DOHH2 (cell line): ENCODE measurements at regions not wholly inside any gene's neighbourhood (a gene's known extent, or its start where the extent isn't known, plus 50 kb on each side); places are given as distances from the start of the nearest gene placed in this dataset.

Experiments
- H3F3A ChIP-seq: fragments of 200-600 bp; sonication (generic), shearing (Covaris generic); 2 replicates; pipeline ENCODE4 v1.6.0; 2016; ENCODE audit warnings: antibody characterized with exemption, mild to moderate bottlenecking; ENCODE audit not compliant: control insufficient read depth, insufficient read depth
- H3K27ac ChIP-seq: fragments of 200-600 bp; sonication (generic); 2 replicates; pipeline ENCODE4 v1.5.1; 2014; ENCODE audit warnings: low read depth, mild to moderate bottlenecking, low read length, moderate library complexity
- H3K27me3 ChIP-seq: fragments of 200-600 bp; sonication (generic); 2 replicates; pipeline ENCODE4 v1.6.1; 2014; ENCODE audit warnings: mild to moderate bottlenecking, low read length, mixed read lengths; ENCODE audit not compliant: control insufficient read depth
- H3K36me3 ChIP-seq: fragments of 200-600 bp; sonication (generic); 2 replicates; pipeline ENCODE4 v1.6.1; 2014; ENCODE audit warnings: mild to moderate bottlenecking, low read length, moderate library complexity, mixed read lengths; ENCODE audit not compliant: control insufficient read depth
- H3K4me1 ChIP-seq: fragments of 200-600 bp; sonication (generic); 2 replicates; pipeline ENCODE4 v1.6.1; 2014; ENCODE audit warnings: mild to moderate bottlenecking, low read length, mixed read lengths; ENCODE audit not compliant: control insufficient read depth
- H3K4me2 ChIP-seq: fragments of 200-600 bp; sonication (generic); 2 replicates; pipeline ENCODE4 v1.6.0; 2014; ENCODE audit warnings: mild to moderate bottlenecking, low read length, moderate library complexity
- H3K4me3 ChIP-seq: fragments of 200-600 bp; sonication (generic); 2 replicates; pipeline ENCODE4 v1.5.1; 2014; ENCODE audit warnings: mild to moderate bottlenecking, low read length, mixed read lengths
- H3K79me2 ChIP-seq: fragments of 200-600 bp; sonication (generic); 2 replicates; pipeline ENCODE4 v1.6.1; 2014; ENCODE audit warnings: mild to moderate bottlenecking, low read length, mixed read lengths; ENCODE audit not compliant: control insufficient read depth
- H3K9me2 ChIP-seq: fragments of 200-600 bp; sonication (generic); replicated peaks from 2 replicates; pipeline ENCODE4 v1.6.1; 2014; ENCODE audit warnings: mild to moderate bottlenecking, low read length, mixed read lengths; ENCODE audit not compliant: control insufficient read depth
- H3K9me3 ChIP-seq: fragments of 200-600 bp; sonication (generic); 2 replicates; pipeline ENCODE4 v1.6.1; 2014; ENCODE audit warnings: antibody characterized with exemption, low read length, mixed read lengths; ENCODE audit not compliant: control insufficient read depth, insufficient read depth
- H4K20me1 ChIP-seq: fragments of 200-600 bp; sonication (generic); 2 replicates; pipeline ENCODE4 v1.6.0; 2014; ENCODE audit warnings: low read depth, mild to moderate bottlenecking, antibody characterized with exemption, low read length, moderate library complexity; ENCODE audit not compliant: control insufficient read depth, insufficient read depth
- EZH2phosphoT487 ChIP-seq: fragments of 200-600 bp; sonication (generic); IDR thresholded peaks from 2 replicates; pipeline ENCODE4 v1.6.1; 2017; ENCODE audit warnings: borderline replicate concordance, mild to moderate bottlenecking, antibody characterized with exemption, low read length, moderate library complexity, mixed read lengths
- TF ChIP-seq, protein P1 (sequence below): fragments of 200-600 bp; sonication (generic); IDR thresholded peaks from one replicate; pipeline ENCODE4 v1.5.1; 2014; ENCODE audit warnings: antibody characterized with exemption, mild to moderate bottlenecking, low read depth, low read length; ENCODE audit not compliant: poor library complexity, severe bottlenecking

DNA sequence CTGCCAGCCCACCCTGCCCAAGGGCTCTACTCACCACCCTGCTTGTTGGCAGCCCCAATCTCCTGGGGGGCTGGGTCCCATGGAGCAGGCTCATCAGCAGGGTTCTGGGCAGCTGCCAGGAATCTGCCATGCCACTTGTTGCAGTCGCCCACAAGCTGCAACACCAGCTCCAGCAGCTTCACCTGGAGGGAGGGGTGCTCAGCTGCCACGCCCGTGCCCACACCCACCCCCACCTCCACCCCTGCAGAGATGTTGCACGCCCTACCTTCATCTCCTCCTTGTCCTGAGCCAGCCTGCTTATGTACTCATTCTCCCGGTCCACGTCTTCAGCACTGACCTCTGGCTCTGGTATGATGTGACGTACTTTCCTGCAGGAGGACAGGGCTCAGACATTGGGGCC is 77.9 kb upstream of the C2CD4B start:
- no peaks in the 10 kb centered on the region for H3K36me3 ChIP-seq
- no peaks in the 10 kb centered on the region for H3K27me3 ChIP-seq
- no peaks in the 10 kb centered on the region for H3K9me2 ChIP-seq
- TF ChIP-seq, protein P1, sequence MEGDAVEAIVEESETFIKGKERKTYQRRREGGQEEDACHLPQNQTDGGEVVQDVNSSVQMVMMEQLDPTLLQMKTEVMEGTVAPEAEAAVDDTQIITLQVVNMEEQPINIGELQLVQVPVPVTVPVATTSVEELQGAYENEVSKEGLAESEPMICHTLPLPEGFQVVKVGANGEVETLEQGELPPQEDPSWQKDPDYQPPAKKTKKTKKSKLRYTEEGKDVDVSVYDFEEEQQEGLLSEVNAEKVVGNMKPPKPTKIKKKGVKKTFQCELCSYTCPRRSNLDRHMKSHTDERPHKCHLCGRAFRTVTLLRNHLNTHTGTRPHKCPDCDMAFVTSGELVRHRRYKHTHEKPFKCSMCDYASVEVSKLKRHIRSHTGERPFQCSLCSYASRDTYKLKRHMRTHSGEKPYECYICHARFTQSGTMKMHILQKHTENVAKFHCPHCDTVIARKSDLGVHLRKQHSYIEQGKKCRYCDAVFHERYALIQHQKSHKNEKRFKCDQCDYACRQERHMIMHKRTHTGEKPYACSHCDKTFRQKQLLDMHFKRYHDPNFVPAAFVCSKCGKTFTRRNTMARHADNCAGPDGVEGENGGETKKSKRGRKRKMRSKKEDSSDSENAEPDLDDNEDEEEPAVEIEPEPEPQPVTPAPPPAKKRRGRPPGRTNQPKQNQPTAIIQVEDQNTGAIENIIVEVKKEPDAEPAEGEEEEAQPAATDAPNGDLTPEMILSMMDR, result no peak
- TF ChIP-seq EZH2phosphoT487, result no peak
- peaks cover 4% of the 10 kb centered on the region; the same call in 1 of the 2 replicates for H3K9me3 ChIP-seq
- H3F3A ChIP-seq, result no peaks in the 10 kb centered on the region
- no peaks in the 10 kb centered on the region for H3K79me2 ChIP-seq
- H4K20me1 ChIP-seq, result no peaks in the 10 kb centered on the region
- no peak overlapping the region for H3K4me2 ChIP-seq
- H3K4me1 ChIP-seq, result no peaks in the 10 kb centered on the region
- no peak overlapping the region for H3K27ac ChIP-seq
- H3K4me3 ChIP-seq, result no peak overlapping the region

DNA sequence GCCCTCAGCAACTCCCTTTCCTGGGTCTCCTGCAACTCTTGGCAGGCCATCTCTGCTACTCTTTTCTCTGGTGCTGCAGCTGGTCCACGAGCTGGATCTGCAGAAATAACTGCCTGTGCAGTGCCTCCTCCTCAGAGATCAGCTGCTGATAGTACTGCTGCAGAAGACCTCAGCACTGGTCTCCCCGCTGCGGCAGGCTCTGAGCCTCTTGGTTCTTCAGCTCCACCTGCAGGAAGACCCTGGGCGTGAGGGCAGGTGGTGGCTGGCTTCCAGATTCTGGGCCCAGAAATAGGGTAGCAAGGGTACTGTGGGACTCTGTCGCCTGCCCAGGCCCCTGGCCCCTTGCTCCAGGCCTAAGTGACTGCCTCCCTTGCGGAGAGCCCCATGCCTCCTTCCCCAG is 79.7 kb upstream of the C2CD4B start:
- TF ChIP-seq, protein P1, result no peak
- TF ChIP-seq EZH2phosphoT487, result no peak
- no peak overlapping the region for H3K27ac ChIP-seq

DNA sequence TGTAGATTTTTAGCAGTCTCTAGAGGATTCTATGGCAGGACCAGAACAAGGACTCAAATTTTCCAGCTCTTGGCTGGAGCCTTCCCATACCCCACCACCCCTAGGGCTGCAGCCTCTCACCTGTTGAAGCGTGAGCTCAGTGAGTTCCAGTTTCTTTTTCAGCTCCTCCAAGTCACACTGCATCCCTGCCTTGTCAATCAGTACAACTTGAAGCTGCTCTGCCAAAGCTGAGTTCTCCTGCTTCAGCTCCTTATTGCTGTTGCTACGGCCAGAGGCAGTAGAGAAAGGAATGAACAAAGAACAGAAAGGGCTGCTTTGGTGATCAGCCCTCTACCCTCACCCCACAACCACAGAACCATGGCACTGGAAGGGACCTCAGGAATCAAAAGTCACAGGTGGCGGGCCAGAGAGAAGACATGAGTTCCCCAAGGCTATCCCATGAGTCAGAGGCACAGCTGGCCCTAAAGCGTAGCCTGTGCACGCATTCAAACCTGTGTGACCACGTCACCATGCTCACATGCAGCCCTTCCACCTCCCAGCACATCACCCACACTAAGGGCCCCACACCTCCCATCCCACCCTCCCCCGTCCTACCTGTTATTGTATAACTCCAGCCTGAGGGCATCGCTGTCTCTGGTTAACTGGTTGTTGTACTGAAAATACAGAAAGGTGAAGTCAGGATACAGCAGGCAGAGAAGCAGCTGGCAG is 83.3 kb upstream of the C2CD4B start:
- Histone ChIP-seq H3K4me1 (no peaks in the 10 kb centered on the region), H3K4me2 (no peak overlapping the region), H3K27me3 (no peaks in the 10 kb centered on the region), H3K9me2 (no peaks in the 10 kb centered on the region), H3K27ac (no peak overlapping the region), H3F3A (no peaks in the 10 kb centered on the region), H4K20me1 (no peaks in the 10 kb centered on the region), H3K9me3 (no peaks in the 10 kb centered on the region), H3K4me3 (no peak overlapping the region), H3K36me3 (no peaks in the 10 kb centered on the region), H3K79me2 (no peaks in the 10 kb centered on the region)
- no peak for TF ChIP-seq EZH2phosphoT487
- TF ChIP-seq, protein P1, result no peak

More for the DNA sequence above, 79.7 kb upstream of the C2CD4B start:
- Histone ChIP-seq H4K20me1 (no peaks in the 10 kb centered on the region), H3K79me2 (no peaks in the 10 kb centered on the region), H3K4me3 (no peak overlapping the region), H3K9me3 (no peaks in the 10 kb centered on the region), H3K36me3 (no peaks in the 10 kb centered on the region), H3K4me1 (no peaks in the 10 kb centered on the region), H3K9me2 (no peaks in the 10 kb centered on the region), H3K27me3 (no peaks in the 10 kb centered on the region), H3F3A (no peaks in the 10 kb centered on the region), H3K4me2 (no peak overlapping the region)
